DMS53 treated with DMSO at 0.1 percent for 48 hours (cell line): ENCODE measurements at regions not wholly inside any gene's neighbourhood (a gene's known extent, or its start where the extent isn't known, plus 50 kb on each side); places are given as distances from the start of the nearest gene placed in this dataset.
"Not testable (repeated sequence)": the region's sequence is repeated elsewhere in the genome, so short reads cannot be mapped to it uniquely, and the experiment has no call there.

ENCODE experiments used
- DNase-seq: peaks from one replicate; lab custom pipeline; 2025; ENCODE audit not compliant: unreplicated experiment; lab: John Stamatoyannopoulos, UW

- no peak for DNase-seq
These were observed 283.7 kb upstream of the KCNH7 start for GRCh38 chr2:163122257-163122656.

GRCh38 chr2:163121483-163121882 is 282.9 kb upstream of the KCNH7 start:
- no peak for DNase-seq

- no peak for DNase-seq
These were observed 281.4 kb upstream of the KCNH7 start for GRCh38 chr2:163119966-163120365.

- DNase-seq = no peak
These were observed 248.4 kb upstream of the KCNH7 start for GRCh38 chr2:163086940-163087339.

- DNase-seq = not testable (repeated sequence)
These were observed 246.9 kb upstream of the KCNH7 start for GRCh38 chr2:163085366-163086024.

- DNase-seq = no peak
These were observed 243.2 kb upstream of the KCNH7 start for GRCh38 chr2:163081754-163082153.

- DNase-seq = no peak
These were observed 238.7 kb upstream of the KCNH7 start for GRCh38 chr2:163077241-163077640.

GRCh38 chr2:163066085-163066484 is 227.5 kb upstream of the KCNH7 start:
- DNase-seq = no peak

GRCh38 chr2:163062524-163062923 is 224.0 kb upstream of the KCNH7 start:
- DNase-seq = no peak

GRCh38 chr2:163046615-163047014 is 208.0 kb upstream of the KCNH7 start:
- DNase-seq = no peak

- DNase-seq = no peak
These were observed 207.3 kb upstream of the KCNH7 start for GRCh38 chr2:163045830-163046229.

GRCh38 chr2:163044114-163044513 is 205.5 kb upstream of the KCNH7 start:
- DNase-seq = peak; percentile 83

GRCh38 chr2:163043201-163043600 is 204.6 kb upstream of the KCNH7 start:
- no peak for DNase-seq

GRCh38 chr2:163039266-163039665 is 200.7 kb upstream of the KCNH7 start:
- no peak for DNase-seq

GRCh38 chr2:163028807-163029206 is 190.2 kb upstream of the KCNH7 start:
- DNase-seq = no peak

GRCh38 chr2:163026136-163026775 is 187.7 kb upstream of the KCNH7 start:
- not testable (repeated sequence) for DNase-seq

GRCh38 chr2:163016882-163017281 is 178.3 kb upstream of the KCNH7 start:
- not testable (repeated sequence) for DNase-seq

- DNase-seq = no peak
These were observed 172.4 kb upstream of the KCNH7 start for GRCh38 chr2:163011000-163011399.

- DNase-seq = no peak
These were observed 170.1 kb upstream of the KCNH7 start for GRCh38 chr2:163008642-163009041.

GRCh38 chr2:162994718-162995117 is 156.2 kb upstream of the KCNH7 start:
- DNase-seq = no peak

GRCh38 chr2:162992828-162993227 is 154.3 kb upstream of the KCNH7 start:
- peak; percentile 69 for DNase-seq

GRCh38 chr2:162989507-162989906 is 150.9 kb upstream of the KCNH7 start:
- peak; percentile 17 for DNase-seq

GRCh38 chr2:162974771-162975170 is 136.2 kb upstream of the KCNH7 start:
- DNase-seq = no peak
